Keratinocyte (primary cell): ENCODE measurements at regions not wholly inside any gene's neighbourhood (a gene's known extent, or its start where the extent isn't known, plus 50 kb on each side); places are given as distances from the start of the nearest gene placed in this dataset.

Experiments used
- DNase-seq: peaks from one replicate; pipeline ENCODE4 v3.0.0-alpha.2; 2011; ENCODE audit warnings: low read depth, missing footprints, low spot score
- FAIRE-seq: peaks from 2 replicates; lab custom pipeline; 2011; peaks lifted over from hg19 to GRCh38; lab: Jason Lieb, UNC
- H2AFZ ChIP-seq: 2 replicates; pipeline ENCODE4 v1.6.0; 2012; ENCODE audit warnings: low read length, control low read depth, inconsistent platforms; ENCODE audit not compliant: control insufficient read depth
- H3K27ac ChIP-seq: 2 replicates; pipeline ENCODE4 v1.5.1; 2011; ENCODE audit warnings: low read length; ENCODE audit not compliant: control insufficient read depth, insufficient read depth
- H3K27me3 ChIP-seq: 3 replicates; pipeline ENCODE4 v1.6.0; 2011; ENCODE audit warnings: low read length; ENCODE audit not compliant: control insufficient read depth, insufficient read depth; ENCODE audit errors: extremely low read depth
- H3K36me3 ChIP-seq, 2 experiments: 2 replicates in 1 of 2; 3 replicates in 1 of 2; pipeline ENCODE4 v1.5.1; 2011; ENCODE audit warnings: low read length in 2 of 2, mild to moderate bottlenecking in 1 of 2; ENCODE audit not compliant: control insufficient read depth in 2 of 2, insufficient read depth in 2 of 2; ENCODE audit errors: extremely low read depth in 1 of 2
- H3K4me1 ChIP-seq: 3 replicates; pipeline ENCODE4 v1.5.1; 2011; ENCODE audit warnings: low read length; ENCODE audit not compliant: control insufficient read depth, insufficient read depth; ENCODE audit errors: extremely low read depth
- H3K4me2 ChIP-seq: 3 replicates; pipeline ENCODE4 v1.6.0; 2011; ENCODE audit warnings: low read depth, low read length; ENCODE audit not compliant: control insufficient read depth, insufficient read depth; ENCODE audit errors: extremely low read depth
- H3K4me3 ChIP-seq, 3 experiments: fragments of 200-600 bp in 1 of 3; sonication (generic) in 1 of 3; 2 replicates in 2 of 3; 3 replicates in 1 of 3; pipeline ENCODE4 v1.5.1; 2011 to 2016; ENCODE audit warnings: low read length in 3 of 3, mild to moderate bottlenecking in 3 of 3, control low read depth in 2 of 3, inconsistent platforms in 1 of 3, low read depth in 1 of 3, mixed read lengths in 1 of 3, mixed run types in 1 of 3, moderate library complexity in 1 of 3; ENCODE audit not compliant: control insufficient read depth in 2 of 3, insufficient read depth in 2 of 3; ENCODE audit errors: extremely low read depth in 1 of 3
- H3K79me2 ChIP-seq: 2 replicates; pipeline ENCODE4 v1.6.0; 2012; ENCODE audit warnings: low read length; ENCODE audit not compliant: control insufficient read depth, insufficient read depth
- H3K9ac ChIP-seq: 3 replicates; pipeline ENCODE4 v1.6.0; 2011; ENCODE audit warnings: low read length; ENCODE audit not compliant: control insufficient read depth, insufficient read depth; ENCODE audit errors: extremely low read depth
- H3K9me1 ChIP-seq: 3 replicates; pipeline ENCODE4 v1.6.0; 2011; ENCODE audit warnings: low read length; ENCODE audit not compliant: control insufficient read depth, insufficient read depth; ENCODE audit errors: extremely low read depth
- H3K9me3 ChIP-seq: 2 replicates; pipeline ENCODE4 v1.5.1; 2012; ENCODE audit warnings: low read depth, low read length; ENCODE audit not compliant: control insufficient read depth
- H4K20me1 ChIP-seq: 3 replicates; pipeline ENCODE4 v1.6.0; 2011; ENCODE audit warnings: low read length; ENCODE audit not compliant: control insufficient read depth, insufficient read depth; ENCODE audit errors: extremely low read depth
- EZH2 ChIP-seq: IDR thresholded peaks from one replicate; pipeline ENCODE4 v1.6.1; 2012; ENCODE audit warnings: inconsistent platforms, mild to moderate bottlenecking, low read length, moderate library complexity
- dilution Hi-C: fragments of 300-500 bp; cut with MboI; formaldehyde crosslinking; loops from one replicate; pipeline ENCODE4 v1.7.0; 2020; ENCODE audit warnings: low sequenced_read_pairs; ENCODE audit not compliant: extremely low pct_ligation_motif_present
- TF ChIP-seq, protein P1 (sequence below), 3 experiments: IDR thresholded peaks in 1 of 3; conservative IDR thresholded peaks in 1 of 3; optimal IDR thresholded peaks in 1 of 3; 2 replicates in 2 of 3; 3 replicates in 1 of 3; pipeline versions ENCODE3 to v1.5.1; 2011; ENCODE audit warnings: low read length in 3 of 3, mild to moderate bottlenecking in 3 of 3, moderate library complexity in 2 of 3, control low read depth in 1 of 3, inconsistent platforms in 1 of 3; ENCODE audit not compliant: insufficient read depth in 2 of 3; ENCODE audit errors: extremely low read depth in 1 of 3

DNA sequence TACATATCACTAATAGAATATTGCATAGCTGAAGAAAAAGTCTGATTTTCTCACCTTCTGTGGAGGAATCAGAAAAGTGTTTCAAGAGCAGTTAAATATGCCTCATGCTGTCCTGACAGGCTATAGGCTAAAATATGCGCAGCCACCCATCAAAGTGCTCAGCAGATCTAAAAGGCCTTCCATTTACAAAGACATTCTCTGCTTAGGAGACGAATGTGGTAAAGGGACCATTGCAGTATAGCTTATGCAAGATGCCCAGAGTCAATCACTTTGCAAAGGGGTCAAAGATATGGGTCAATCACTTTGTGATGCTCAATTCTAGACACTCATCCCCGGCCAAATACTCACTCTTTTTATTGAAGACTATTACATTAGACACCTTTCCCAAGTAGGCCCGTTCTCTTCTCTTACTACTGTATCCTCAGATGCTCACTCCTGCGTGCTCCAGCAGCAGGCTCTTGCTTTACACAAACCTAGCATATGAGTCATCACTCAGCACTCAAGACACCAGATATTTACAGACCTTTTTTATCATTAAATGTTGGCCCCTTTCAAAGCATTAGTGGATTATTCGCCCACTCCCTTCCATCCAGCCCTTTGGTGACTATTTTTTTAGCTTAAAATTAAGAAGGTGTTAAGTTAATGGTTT lies 568.2 kb upstream of the CDH18 start:
- Histone ChIP-seq H3K27me3 (no peaks in the 10 kb centered on the region), H3K9me3 (no peaks in the 10 kb centered on the region), H4K20me1 (no peaks in the 10 kb centered on the region), H3K9ac (no peak overlapping the region), H3K4me1 (no peaks in the 10 kb centered on the region), H3K4me2 (no peak overlapping the region), H3K27ac (no peak overlapping the region), H3K4me3 (no peak overlapping the region), H3K9me1 (no peaks in the 10 kb centered on the region), H3K36me3 (no peaks in the 10 kb centered on the region), H2AFZ (no peak overlapping the region), H3K79me2 (no peaks in the 10 kb centered on the region)
- FAIRE-seq: no peak
- dilution Hi-C loops: no loop called here
- DNase-seq: no peak
- no peak for TF ChIP-seq EZH2
- TF ChIP-seq, protein P1, sequence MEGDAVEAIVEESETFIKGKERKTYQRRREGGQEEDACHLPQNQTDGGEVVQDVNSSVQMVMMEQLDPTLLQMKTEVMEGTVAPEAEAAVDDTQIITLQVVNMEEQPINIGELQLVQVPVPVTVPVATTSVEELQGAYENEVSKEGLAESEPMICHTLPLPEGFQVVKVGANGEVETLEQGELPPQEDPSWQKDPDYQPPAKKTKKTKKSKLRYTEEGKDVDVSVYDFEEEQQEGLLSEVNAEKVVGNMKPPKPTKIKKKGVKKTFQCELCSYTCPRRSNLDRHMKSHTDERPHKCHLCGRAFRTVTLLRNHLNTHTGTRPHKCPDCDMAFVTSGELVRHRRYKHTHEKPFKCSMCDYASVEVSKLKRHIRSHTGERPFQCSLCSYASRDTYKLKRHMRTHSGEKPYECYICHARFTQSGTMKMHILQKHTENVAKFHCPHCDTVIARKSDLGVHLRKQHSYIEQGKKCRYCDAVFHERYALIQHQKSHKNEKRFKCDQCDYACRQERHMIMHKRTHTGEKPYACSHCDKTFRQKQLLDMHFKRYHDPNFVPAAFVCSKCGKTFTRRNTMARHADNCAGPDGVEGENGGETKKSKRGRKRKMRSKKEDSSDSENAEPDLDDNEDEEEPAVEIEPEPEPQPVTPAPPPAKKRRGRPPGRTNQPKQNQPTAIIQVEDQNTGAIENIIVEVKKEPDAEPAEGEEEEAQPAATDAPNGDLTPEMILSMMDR (optimal IDR thresholded peaks at IDR 0.05 in 1 of 3, IDR thresholded peaks at IDR 0.05 in 1 of 3, conservative IDR thresholded peaks at IDR 0.05 in 1 of 3; ENCODE audit: extremely low read depth in 1 of 3, insufficient read depth in 2 of 3, low read length in 3 of 3): no peak

DNA sequence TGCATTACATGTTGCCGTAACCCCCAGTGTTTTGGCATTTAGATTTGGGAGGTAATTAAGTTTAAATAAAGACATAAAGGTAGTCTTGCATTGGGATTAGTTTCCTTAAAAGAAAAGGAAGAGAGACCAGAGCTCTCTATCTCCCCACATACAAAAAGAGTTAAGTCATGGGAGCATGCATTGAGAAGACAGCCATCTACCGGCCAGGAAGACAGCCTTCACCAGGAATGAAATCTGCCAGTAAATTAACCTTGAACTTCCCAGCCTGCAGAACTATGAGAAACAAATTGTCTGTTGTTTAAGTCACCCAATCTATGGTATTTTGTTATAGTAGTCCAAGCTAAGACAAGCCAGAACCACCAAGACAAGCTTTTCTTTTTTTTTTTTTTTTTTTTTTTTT lies 567.0 kb upstream of the CDH18 start:
- DNase-seq (no peak), FAIRE-seq (no peak)
- no peak overlapping the region for H3K4me2 ChIP-seq
- H3K79me2 ChIP-seq: no peaks in the 10 kb centered on the region
- H3K4me1 ChIP-seq: no peaks in the 10 kb centered on the region
- H3K36me3 ChIP-seq: no peaks in the 10 kb centered on the region
- H3K27me3 ChIP-seq: no peaks in the 10 kb centered on the region
- no peak overlapping the region for H3K4me3 ChIP-seq
- dilution Hi-C loops: no loop called here
- no peaks in the 10 kb centered on the region for H3K9me3 ChIP-seq
- no peak overlapping the region for H3K27ac ChIP-seq
- TF ChIP-seq, protein P1 (optimal IDR thresholded peaks at IDR 0.05 in 1 of 3, IDR thresholded peaks at IDR 0.05 in 1 of 3, conservative IDR thresholded peaks at IDR 0.05 in 1 of 3; ENCODE audit: extremely low read depth in 1 of 3, insufficient read depth in 2 of 3, low read length in 3 of 3): peak in 1 of 3 experiments; percentile 11
- no peak for TF ChIP-seq EZH2
- H3K9me1 ChIP-seq: no peaks in the 10 kb centered on the region
- H4K20me1 ChIP-seq: no peaks in the 10 kb centered on the region
- H3K9ac ChIP-seq: no peak overlapping the region
- H2AFZ ChIP-seq: no peak overlapping the region
